ENCODE measurements at regions not wholly inside any gene's neighbourhood (a gene's known extent, or its start where the extent isn't known, plus 50 kb on each side); places are given as distances from the start of the nearest gene placed in this dataset.

DNA sequence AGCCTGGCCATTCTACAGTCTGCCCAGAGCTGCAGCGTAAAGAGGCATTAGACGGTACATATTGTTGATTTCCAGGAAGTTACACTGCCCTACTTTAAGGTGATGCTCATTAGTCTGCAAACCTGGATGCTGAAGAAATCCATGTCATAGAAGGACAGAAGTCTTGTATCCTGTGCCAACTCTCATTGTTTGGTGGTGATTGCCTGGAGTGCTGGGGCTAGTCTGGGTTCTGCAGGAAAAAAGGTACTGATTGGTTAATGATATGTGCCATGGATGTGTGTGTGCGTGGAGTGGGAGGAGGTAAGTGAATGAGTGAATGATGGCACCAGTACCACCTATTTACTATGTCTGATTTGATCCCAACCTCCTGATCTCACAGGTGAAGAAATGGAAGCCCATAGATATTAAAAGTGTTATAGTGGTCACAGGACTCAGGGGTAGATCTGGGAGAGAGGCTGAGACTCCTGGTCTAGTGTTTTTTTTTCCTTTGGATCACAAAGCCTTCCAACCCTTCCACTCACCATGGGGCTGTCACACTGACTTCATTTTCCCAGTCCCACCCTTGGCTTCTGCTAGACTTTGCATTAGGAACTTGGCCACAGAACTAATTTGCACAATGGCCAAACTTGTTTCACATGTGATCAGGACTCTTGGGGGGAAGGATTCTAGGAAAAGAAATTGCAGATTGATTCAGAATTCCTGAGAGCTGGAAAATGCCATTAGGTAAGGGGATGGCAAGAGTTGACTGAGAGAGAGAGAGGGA is 96.1 kb downstream of the TMX1 start:
- DNase-seq = no peak
- H3K9ac ChIP-seq (ENCODE audit: low read depth, low read length) = no peak overlapping the region
- no peak overlapping the region for H2AFZ ChIP-seq (ENCODE audit: low read depth, low read length)
- H3K79me2 ChIP-seq (ENCODE audit: insufficient read depth, low read length) = no peaks in the 10 kb centered on the region
- TF ChIP-seq, protein P1, sequence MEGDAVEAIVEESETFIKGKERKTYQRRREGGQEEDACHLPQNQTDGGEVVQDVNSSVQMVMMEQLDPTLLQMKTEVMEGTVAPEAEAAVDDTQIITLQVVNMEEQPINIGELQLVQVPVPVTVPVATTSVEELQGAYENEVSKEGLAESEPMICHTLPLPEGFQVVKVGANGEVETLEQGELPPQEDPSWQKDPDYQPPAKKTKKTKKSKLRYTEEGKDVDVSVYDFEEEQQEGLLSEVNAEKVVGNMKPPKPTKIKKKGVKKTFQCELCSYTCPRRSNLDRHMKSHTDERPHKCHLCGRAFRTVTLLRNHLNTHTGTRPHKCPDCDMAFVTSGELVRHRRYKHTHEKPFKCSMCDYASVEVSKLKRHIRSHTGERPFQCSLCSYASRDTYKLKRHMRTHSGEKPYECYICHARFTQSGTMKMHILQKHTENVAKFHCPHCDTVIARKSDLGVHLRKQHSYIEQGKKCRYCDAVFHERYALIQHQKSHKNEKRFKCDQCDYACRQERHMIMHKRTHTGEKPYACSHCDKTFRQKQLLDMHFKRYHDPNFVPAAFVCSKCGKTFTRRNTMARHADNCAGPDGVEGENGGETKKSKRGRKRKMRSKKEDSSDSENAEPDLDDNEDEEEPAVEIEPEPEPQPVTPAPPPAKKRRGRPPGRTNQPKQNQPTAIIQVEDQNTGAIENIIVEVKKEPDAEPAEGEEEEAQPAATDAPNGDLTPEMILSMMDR (IDR thresholded peaks at IDR 0.05; ENCODE audit: borderline replicate concordance, extremely low read depth, low read length, poor library complexity, severe bottlenecking) = no peak
- no peak for TF ChIP-seq EZH2 (IDR thresholded peaks at IDR 0.05; ENCODE audit: borderline replicate concordance, low read depth, low read length, severe bottlenecking)
- H3K27ac ChIP-seq (ENCODE audit: low read length) = no peak overlapping the region
- H3K27me3 ChIP-seq (ENCODE audit: insufficient read depth, low read length, poor library complexity) = no peaks in the 10 kb centered on the region
- H3K4me3 ChIP-seq (ENCODE audit: low read depth in 1 of 2, low read length in 2 of 2) = no peak overlapping the region
- no peaks in the 10 kb centered on the region for H4K20me1 ChIP-seq (ENCODE audit: insufficient read depth, low read length)
- no peak overlapping the region for H3K4me2 ChIP-seq (ENCODE audit: insufficient read depth, low read length)
- H3K36me3 ChIP-seq (ENCODE audit: insufficient read depth, low read length) = no peaks in the 10 kb centered on the region
- H3K4me1 ChIP-seq (ENCODE audit: insufficient read depth, low read length) = no peaks in the 10 kb centered on the region
- no peak for ATAC-seq (ENCODE audit: insufficient read depth, low read depth)
- no peaks in the 10 kb centered on the region for H3K9me3 ChIP-seq (ENCODE audit: insufficient read depth, low read length, severe bottlenecking)

- no peaks in the 10 kb centered on the region for H3K27me3 ChIP-seq (ENCODE audit: insufficient read depth, low read length, poor library complexity)
- no peak for ATAC-seq (ENCODE audit: insufficient read depth, low read depth)
- no peaks in the 10 kb centered on the region for H4K20me1 ChIP-seq (ENCODE audit: insufficient read depth, low read length)
- no peak for TF ChIP-seq EZH2 (IDR thresholded peaks at IDR 0.05; ENCODE audit: borderline replicate concordance, low read depth, low read length, severe bottlenecking)
- TF ChIP-seq, protein P1 (IDR thresholded peaks at IDR 0.05; ENCODE audit: borderline replicate concordance, extremely low read depth, low read length, poor library complexity, severe bottlenecking) = no peak
- H3K4me2 ChIP-seq (ENCODE audit: insufficient read depth, low read length) = no peak overlapping the region
- no peak for DNase-seq
- H3K9ac ChIP-seq (ENCODE audit: low read depth, low read length) = no peak overlapping the region
- no peak overlapping the region for H2AFZ ChIP-seq (ENCODE audit: low read depth, low read length)
- H3K4me1 ChIP-seq (ENCODE audit: insufficient read depth, low read length) = no peaks in the 10 kb centered on the region
- H3K27ac ChIP-seq (ENCODE audit: low read length) = no peak overlapping the region
- no peaks in the 10 kb centered on the region for H3K9me3 ChIP-seq (ENCODE audit: insufficient read depth, low read length, severe bottlenecking)
- H3K4me3 ChIP-seq (ENCODE audit: low read depth in 1 of 2, low read length in 2 of 2) = no peak overlapping the region
- H3K36me3 ChIP-seq (ENCODE audit: insufficient read depth, low read length) = no peaks in the 10 kb centered on the region
- no peaks in the 10 kb centered on the region for H3K79me2 ChIP-seq (ENCODE audit: insufficient read depth, low read length)
These were observed 96.7 kb downstream of the TMX1 start for GRCh38 chr14:51336734-51337133.

- no peaks in the 10 kb centered on the region for H3K9me3 ChIP-seq (ENCODE audit: insufficient read depth, low read length, severe bottlenecking)
- no peak overlapping the region for H3K4me3 ChIP-seq (ENCODE audit: low read depth in 1 of 2, low read length in 2 of 2)
- H3K4me2 ChIP-seq (ENCODE audit: insufficient read depth, low read length) = no peak overlapping the region
- no peak for ATAC-seq (ENCODE audit: insufficient read depth, low read depth)
- H3K27ac ChIP-seq (ENCODE audit: low read length) = no peak overlapping the region
- H2AFZ ChIP-seq (ENCODE audit: low read depth, low read length) = no peak overlapping the region
- no peaks in the 10 kb centered on the region for H4K20me1 ChIP-seq (ENCODE audit: insufficient read depth, low read length)
- no peak overlapping the region for H3K9ac ChIP-seq (ENCODE audit: low read depth, low read length)
- H3K27me3 ChIP-seq (ENCODE audit: insufficient read depth, low read length, poor library complexity) = no peaks in the 10 kb centered on the region
- H3K36me3 ChIP-seq (ENCODE audit: insufficient read depth, low read length) = no peaks in the 10 kb centered on the region
- no peaks in the 10 kb centered on the region for H3K4me1 ChIP-seq (ENCODE audit: insufficient read depth, low read length)
- DNase-seq = no peak
- TF ChIP-seq, protein P1 (IDR thresholded peaks at IDR 0.05; ENCODE audit: borderline replicate concordance, extremely low read depth, low read length, poor library complexity, severe bottlenecking) = no peak
- TF ChIP-seq EZH2 (IDR thresholded peaks at IDR 0.05; ENCODE audit: borderline replicate concordance, low read depth, low read length, severe bottlenecking) = no peak
- no peaks in the 10 kb centered on the region for H3K79me2 ChIP-seq (ENCODE audit: insufficient read depth, low read length)
These were observed 97.5 kb downstream of the TMX1 start for GRCh38 chr14:51337520-51337919.
